ENCODE measurements at regions not wholly inside any gene's neighbourhood (a gene's known extent, or its start where the extent isn't known, plus 50 kb on each side); places are given as distances from the start of the nearest gene placed in this dataset.

DNA sequence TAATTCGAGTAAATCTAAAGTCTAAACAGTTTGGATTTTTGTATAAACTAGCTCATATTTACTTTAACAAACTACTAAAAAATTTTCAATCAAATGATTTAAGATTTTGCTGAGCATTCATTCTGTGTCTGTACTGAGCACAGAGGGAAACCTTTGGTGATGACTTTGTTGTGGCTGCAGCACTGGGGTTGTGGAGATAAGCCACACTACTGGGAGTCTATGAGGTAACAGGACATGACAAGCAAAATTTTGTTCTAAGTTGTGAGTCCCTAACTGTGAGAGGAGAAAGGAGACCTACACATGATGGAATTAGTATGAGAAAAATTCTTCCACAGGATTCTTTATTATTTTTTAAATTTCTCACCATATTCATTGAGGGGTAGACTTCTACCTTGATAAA lies 933.7 kb upstream of the LRATD1 start:
- no peak for TF ChIP-seq CTCF (optimal IDR thresholded peaks at IDR 0.05 in 1 of 3, IDR thresholded peaks at IDR 0.05 in 1 of 3, conservative IDR thresholded peaks at IDR 0.05 in 1 of 3; ENCODE audit: extremely low read depth in 1 of 3, insufficient read depth in 2 of 3, low read length in 3 of 3)
- TF ChIP-seq EZH2 (IDR thresholded peaks at IDR 0.05; ENCODE audit: low read length): no peak
